Kidney (tissue), 13 donors: ENCODE measurements at regions not wholly inside any gene's neighbourhood (a gene's known extent, or its start where the extent isn't known, plus 50 kb on each side); places are given as distances from the start of the nearest gene placed in this dataset.

Source experiments
- DNase-seq, 5 donors: peaks; one replicate each; pipeline ENCODE4 v3.0.0-alpha.2; 2013 to 2020
- FAIRE-seq: peaks from 2 replicates; lab custom pipeline; 2012; peaks lifted over from hg19 to GRCh38; lab: Jason Lieb, UNC
- H3K27ac ChIP-seq, 2 donors: one replicate each; pipeline ENCODE4 v1.7.0; 2013; ENCODE audit warnings: low read depth in 2 of 2, low read length in 2 of 2, inconsistent platforms in 1 of 2
- H3K27me3 ChIP-seq: one replicate; pipeline ENCODE4 v1.7.1; 2013; ENCODE audit warnings: low read length, inconsistent platforms; ENCODE audit not compliant: control insufficient read depth, insufficient read depth
- H3K36me3 ChIP-seq, 3 donors: one replicate each; pipeline versions ENCODE4 v1.7.0 to v1.7.1; 2013; ENCODE audit warnings: low read length in 3 of 3, control low read depth in 1 of 3, inconsistent platforms in 1 of 3; ENCODE audit not compliant: insufficient read depth in 3 of 3, control insufficient read depth in 2 of 3
- H3K4me1 ChIP-seq, 3 donors: one replicate each; pipeline versions ENCODE4 v1.7.0 to v1.7.1; 2013; ENCODE audit warnings: low read length in 3 of 3, inconsistent platforms in 1 of 3, low read depth in 1 of 3; ENCODE audit not compliant: control insufficient read depth in 2 of 3, insufficient read depth in 2 of 3
- H3K4me3 ChIP-seq, 3 donors: one replicate each; pipeline versions ENCODE4 v1.7.0 to v1.8.1; 2013; ENCODE audit warnings: low read length in 3 of 3, control low read depth in 1 of 3, inconsistent platforms in 1 of 3
- H3K9ac ChIP-seq, 3 donors: one replicate each; pipeline versions ENCODE4 v1.7.0 to v1.7.1; 2013; ENCODE audit warnings: low read length in 3 of 3, control low read depth in 1 of 3, inconsistent platforms in 1 of 3
- H3K9me3 ChIP-seq, 3 donors: one replicate each; pipeline versions ENCODE4 v1.7.0 to v1.7.1; 2013; ENCODE audit warnings: low read length in 3 of 3, control low read depth in 1 of 3, inconsistent platforms in 1 of 3; ENCODE audit not compliant: control insufficient read depth in 2 of 3, insufficient read depth in 1 of 3
- CTCF ChIP-seq: IDR thresholded peaks from 3 replicates; pipeline ENCODE4 v1.5.1; 2012; ENCODE audit warnings: mild to moderate bottlenecking, moderate library complexity, borderline replicate concordance; ENCODE audit not compliant: insufficient read depth; ENCODE audit errors: extremely low read depth
- intact Hi-C: fragments of 100-400 bp; cut with DNase I; formaldehyde crosslinking; loops from one replicate; pipeline ENCODE4 v1.11.1; 2022
- donor health status: control.
- donor health status: control.
- donor health status: control.
- donor health status: control.
- donor health status: control.
- donor health status: DM: yes; HTN: yes; CAD: no.
- donor health status: Normal renal cell carcinoma (clear cell type).

DNA sequence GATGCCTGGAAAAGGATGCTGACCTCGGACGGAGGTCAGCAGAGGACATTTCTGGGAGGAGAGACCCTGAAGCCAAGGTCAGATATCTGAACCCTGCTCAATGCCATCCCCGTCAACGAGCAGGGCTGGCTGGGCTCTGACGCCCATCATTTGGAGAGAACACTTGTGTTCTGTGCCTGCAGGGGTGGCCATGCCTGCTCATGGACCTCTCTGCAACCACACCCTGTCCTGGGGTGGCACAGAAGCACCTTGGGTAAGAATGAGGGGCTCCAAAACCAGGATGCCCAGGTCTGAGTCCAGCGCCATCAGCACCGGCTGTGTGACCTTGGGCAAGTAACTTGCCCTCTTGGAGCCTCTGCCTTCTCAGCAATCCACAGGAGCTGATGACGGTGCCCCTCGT, 293.7 kb upstream of the FOXF1 start:
- Histone ChIP-seq H3K27ac (no peak overlapping the region), H3K36me3 (no peaks in the 10 kb centered on the region), H3K9ac (no peak overlapping the region), H3K27me3 (peaks cover 9% of the 10 kb centered on the region), H3K9me3 (peaks cover 0 to 3% (median 0%) of the 10 kb centered on the region in 3 donors), H3K4me1 (peaks cover 0 to 2% (median 0%) of the 10 kb centered on the region in 3 donors), H3K4me3 (no peak overlapping the region)
- no peak for TF ChIP-seq CTCF
- intact Hi-C loops: no loop called here
- FAIRE-seq (no peak), DNase-seq (peak in 1 of 5 donors; percentile 27)

DNA sequence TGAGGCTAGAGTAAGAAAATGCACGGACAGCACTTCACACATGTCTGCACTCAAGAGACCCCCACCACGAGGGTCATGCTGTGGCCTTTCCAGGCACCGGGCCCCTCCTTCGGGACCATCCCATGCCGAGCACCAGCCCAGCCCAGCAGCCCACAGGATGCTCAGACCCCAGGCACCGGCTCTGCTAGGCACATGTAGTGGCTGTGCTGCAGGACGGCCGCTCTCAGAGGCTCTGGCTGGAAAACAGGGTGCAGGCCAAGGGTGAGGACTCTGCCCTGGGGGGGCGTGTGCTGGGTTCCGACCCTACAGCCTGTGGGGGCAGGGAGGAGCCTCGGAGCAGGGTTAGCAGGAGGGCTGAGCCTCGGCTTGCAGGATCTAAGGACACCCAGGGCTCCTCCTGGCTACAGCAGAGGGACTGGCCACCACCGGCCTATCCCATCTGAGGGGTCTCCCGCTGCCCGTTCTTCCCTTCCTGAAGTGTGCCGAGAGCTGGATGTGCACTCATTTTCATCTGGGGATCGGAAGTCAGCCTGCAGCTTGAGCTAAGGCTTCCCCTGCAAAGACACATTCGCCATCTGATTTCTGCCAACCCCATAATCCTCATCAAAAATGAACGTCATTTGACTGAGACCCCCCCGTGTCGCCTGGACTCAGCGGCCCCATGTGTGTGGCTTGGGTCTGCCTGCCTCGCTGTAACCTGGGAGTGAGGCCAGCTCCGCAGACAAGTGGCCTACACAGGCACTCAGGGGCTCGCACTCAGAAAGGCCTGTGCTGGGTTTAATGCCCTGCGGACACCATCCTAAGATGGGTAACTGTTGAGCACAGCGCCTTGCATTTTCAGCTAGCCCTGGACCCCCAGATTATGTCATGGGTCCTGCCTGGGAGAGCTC, 293.1 kb upstream of the FOXF1 start:
- peak in 1 of 5 donors; percentile 54 for DNase-seq

GRCh38 chr16:86217891-86218270, 292.4 kb upstream of the FOXF1 start:
- peaks cover 0 to 2% (median 0%) of the 10 kb centered on the region in 3 donors for H3K4me1 ChIP-seq
- H3K4me3 ChIP-seq: no peak overlapping the region
- TF ChIP-seq CTCF: no peak
- peaks cover 18% of the 10 kb centered on the region for H3K27me3 ChIP-seq
- DNase-seq (peak in 3 of 5 donors; percentile 22 to 60 (median 48)), FAIRE-seq (no peak)
- H3K36me3 ChIP-seq: no peaks in the 10 kb centered on the region
- intact Hi-C loops: no loop called here
- no peaks in the 10 kb centered on the region for H3K9me3 ChIP-seq
- H3K27ac ChIP-seq: no peak overlapping the region
- no peak overlapping the region for H3K9ac ChIP-seq

More for the DNA sequence above, 293.1 kb upstream of the FOXF1 start:
- FAIRE-seq: no peak
- Histone ChIP-seq H3K27ac (no peak overlapping the region), H3K4me1 (peaks cover 0 to 2% (median 0%) of the 10 kb centered on the region in 3 donors), H3K27me3 (peaks cover 15% of the 10 kb centered on the region), H3K4me3 (no peak overlapping the region), H3K9ac (no peak overlapping the region), H3K36me3 (no peaks in the 10 kb centered on the region), H3K9me3 (peaks cover 0 to 3% (median 0%) of the 10 kb centered on the region in 3 donors)
- intact Hi-C loops: no loop called here
- no peak for TF ChIP-seq CTCF
